ENCODE measurements at regions not wholly inside any gene's neighbourhood (a gene's known extent, or its start where the extent isn't known, plus 50 kb on each side); places are given as distances from the start of the nearest gene placed in this dataset.

DNA sequence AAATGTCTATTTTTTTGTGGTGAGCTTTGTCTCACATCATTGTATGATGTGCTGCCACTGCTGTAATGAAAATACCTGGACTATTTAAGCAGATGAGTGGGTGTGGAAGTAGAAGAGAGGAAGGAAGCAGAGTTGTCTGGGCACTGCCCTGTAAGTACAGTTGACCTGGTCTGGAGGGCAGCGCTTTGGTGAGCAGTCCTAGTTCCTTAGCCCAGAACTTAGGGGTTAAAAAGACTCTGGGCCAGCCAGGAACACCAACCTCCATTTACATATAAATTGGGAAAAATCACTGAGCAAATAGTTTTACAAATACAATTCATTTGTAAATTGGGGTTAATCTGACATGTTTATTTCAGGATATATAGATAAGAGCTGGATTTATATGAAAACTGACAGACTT is 347.1 kb upstream of the FAT1 start:
- H3K9me3 ChIP-seq (replicated peaks in 1 of 2; ENCODE audit: control insufficient read depth in 1 of 2, insufficient read depth in 1 of 2, low read length in 2 of 2), result peaks cover 9 to 11% of the 10 kb centered on the region in 2 donors
- Mint-ChIP-seq H3K27me3 (ENCODE audit: low read depth in 3 of 3) (peaks cover 0 to 4% (median 0%) of the 10 kb centered on the region in 3 donors), H3K9me3 (peaks cover 0 to 15% (median 5%) of the 10 kb centered on the region in 7 donors), H3K36me3 (no peaks in the 10 kb centered on the region), H3K4me3 (no peak overlapping the region), H3K4me1 (no peaks in the 10 kb centered on the region), H3K27ac (no peak overlapping the region)
- WGBS (ENCODE audit: insufficient coverage), result no CpG with 5 or more reads among the region's 1 CpG
- intact Hi-C loops (cut with micrococcal nuclease), result no loop called here
- TF ChIP-seq, protein P1, sequence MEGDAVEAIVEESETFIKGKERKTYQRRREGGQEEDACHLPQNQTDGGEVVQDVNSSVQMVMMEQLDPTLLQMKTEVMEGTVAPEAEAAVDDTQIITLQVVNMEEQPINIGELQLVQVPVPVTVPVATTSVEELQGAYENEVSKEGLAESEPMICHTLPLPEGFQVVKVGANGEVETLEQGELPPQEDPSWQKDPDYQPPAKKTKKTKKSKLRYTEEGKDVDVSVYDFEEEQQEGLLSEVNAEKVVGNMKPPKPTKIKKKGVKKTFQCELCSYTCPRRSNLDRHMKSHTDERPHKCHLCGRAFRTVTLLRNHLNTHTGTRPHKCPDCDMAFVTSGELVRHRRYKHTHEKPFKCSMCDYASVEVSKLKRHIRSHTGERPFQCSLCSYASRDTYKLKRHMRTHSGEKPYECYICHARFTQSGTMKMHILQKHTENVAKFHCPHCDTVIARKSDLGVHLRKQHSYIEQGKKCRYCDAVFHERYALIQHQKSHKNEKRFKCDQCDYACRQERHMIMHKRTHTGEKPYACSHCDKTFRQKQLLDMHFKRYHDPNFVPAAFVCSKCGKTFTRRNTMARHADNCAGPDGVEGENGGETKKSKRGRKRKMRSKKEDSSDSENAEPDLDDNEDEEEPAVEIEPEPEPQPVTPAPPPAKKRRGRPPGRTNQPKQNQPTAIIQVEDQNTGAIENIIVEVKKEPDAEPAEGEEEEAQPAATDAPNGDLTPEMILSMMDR (IDR thresholded peaks at IDR 0.05), result no peak
- no peaks in the 10 kb centered on the region for H3K36me3 ChIP-seq (replicated peaks in 1 of 2; ENCODE audit: control insufficient read depth in 1 of 2, insufficient read depth in 2 of 2, low read length in 2 of 2)
- no peaks in the 10 kb centered on the region for H4K20me1 ChIP-seq (ENCODE audit: insufficient read depth, low read length)
- no peaks in the 10 kb centered on the region for H3K79me2 ChIP-seq (ENCODE audit: insufficient read depth, low read length)
- no peak overlapping the region for H3K27ac ChIP-seq (ENCODE audit: low read depth in 1 of 2, low read length in 2 of 2)
- no peak for DNase-seq
- H2AFZ ChIP-seq (ENCODE audit: insufficient read depth, low read depth, low read length, poor library complexity, severe bottlenecking), result no peak overlapping the region
- no peak overlapping the region for H3K9ac ChIP-seq (ENCODE audit: insufficient read depth, low read length, poor library complexity, severe bottlenecking)
- H3K4me1 ChIP-seq (ENCODE audit: control insufficient read depth in 1 of 2, insufficient read depth in 2 of 2, low read length in 2 of 2), result no peaks in the 10 kb centered on the region
- H3K4me2 ChIP-seq (replicated peaks; ENCODE audit: extremely low read depth, low read length, poor library complexity, severe bottlenecking), result no peak overlapping the region
- H3K4me3 ChIP-seq (replicated peaks in 1 of 3; ENCODE audit: low read depth in 2 of 3, low read length in 3 of 3), result no peak overlapping the region
- no peaks in the 10 kb centered on the region for H3K27me3 ChIP-seq (ENCODE audit: control insufficient read depth in 2 of 2, insufficient read depth in 2 of 2, low read length in 2 of 2)

DNA sequence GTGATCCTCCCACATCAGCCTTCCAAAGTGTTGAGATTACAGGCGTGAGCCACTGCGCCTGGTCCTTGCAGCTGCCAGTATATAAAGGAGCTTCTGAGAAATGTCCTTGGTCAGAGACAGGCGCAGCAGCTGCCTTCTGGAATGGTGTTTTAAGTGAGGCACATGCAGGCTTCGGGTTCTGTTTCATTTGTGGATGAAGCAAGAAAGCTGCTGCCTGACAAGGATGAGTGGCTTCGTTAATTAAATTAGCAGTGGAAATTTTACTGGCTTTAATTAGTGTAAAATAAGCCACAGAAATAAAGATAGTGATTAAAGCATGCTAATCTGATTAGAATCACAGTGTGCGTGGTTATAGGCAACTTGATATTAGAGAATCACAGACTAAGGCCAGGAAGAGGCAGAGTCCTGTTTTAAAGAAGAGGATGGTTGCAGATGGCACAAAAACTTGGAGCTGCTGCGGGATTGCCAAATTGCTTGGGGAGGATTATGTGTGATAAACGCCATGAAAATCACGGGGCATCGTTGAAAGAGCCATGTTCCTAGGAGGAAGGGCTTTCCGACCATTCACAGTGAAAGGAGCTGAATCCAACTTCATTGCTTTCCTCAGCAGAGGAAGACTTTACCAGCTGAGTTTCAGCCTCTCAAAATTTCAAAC is 348.4 kb upstream of the FAT1 start:
- H3K4me1 Mint-ChIP-seq, result no peaks in the 10 kb centered on the region
- H3K4me2 ChIP-seq (replicated peaks; ENCODE audit: extremely low read depth, low read length, poor library complexity, severe bottlenecking), result no peak overlapping the region
- peaks cover 9 to 11% of the 10 kb centered on the region in 2 donors for H3K9me3 ChIP-seq (replicated peaks in 1 of 2; ENCODE audit: control insufficient read depth in 1 of 2, insufficient read depth in 1 of 2, low read length in 2 of 2)
- no peak overlapping the region for H3K4me3 Mint-ChIP-seq
- no peak overlapping the region for H3K27ac ChIP-seq (ENCODE audit: low read depth in 1 of 2, low read length in 2 of 2)
- H3K79me2 ChIP-seq (ENCODE audit: insufficient read depth, low read length), result no peaks in the 10 kb centered on the region
- TF ChIP-seq, protein P1 (IDR thresholded peaks at IDR 0.05), result no peak
- no peak overlapping the region for H2AFZ ChIP-seq (ENCODE audit: insufficient read depth, low read depth, low read length, poor library complexity, severe bottlenecking)
- H3K4me3 ChIP-seq (replicated peaks in 1 of 3; ENCODE audit: low read depth in 2 of 3, low read length in 3 of 3), result no peak overlapping the region
- no peaks in the 10 kb centered on the region for H3K36me3 Mint-ChIP-seq
- no peak overlapping the region for H3K9ac ChIP-seq (ENCODE audit: insufficient read depth, low read length, poor library complexity, severe bottlenecking)
- peaks cover 0 to 15% (median 5%) of the 10 kb centered on the region in 7 donors for H3K9me3 Mint-ChIP-seq
- no peaks in the 10 kb centered on the region for H3K36me3 ChIP-seq (replicated peaks in 1 of 2; ENCODE audit: control insufficient read depth in 1 of 2, insufficient read depth in 2 of 2, low read length in 2 of 2)
- H3K27me3 Mint-ChIP-seq (ENCODE audit: low read depth in 3 of 3), result peaks cover 0 to 4% (median 0%) of the 10 kb centered on the region in 3 donors
- 88% methylated on average over 11 of the region's 11 CpGs for WGBS (ENCODE audit: insufficient coverage)
- H3K27me3 ChIP-seq (ENCODE audit: control insufficient read depth in 2 of 2, insufficient read depth in 2 of 2, low read length in 2 of 2), result no peaks in the 10 kb centered on the region
- H4K20me1 ChIP-seq (ENCODE audit: insufficient read depth, low read length), result no peaks in the 10 kb centered on the region
- intact Hi-C loops (cut with micrococcal nuclease), result no loop called here
- no peak for DNase-seq
- H3K4me1 ChIP-seq (ENCODE audit: control insufficient read depth in 1 of 2, insufficient read depth in 2 of 2, low read length in 2 of 2), result no peaks in the 10 kb centered on the region
- no peak overlapping the region for H3K27ac Mint-ChIP-seq
